HCT116 (cell line): ENCODE measurements at regions not wholly inside any gene's neighbourhood (a gene's known extent, or its start where the extent isn't known, plus 50 kb on each side); places are given as distances from the start of the nearest gene placed in this dataset.

ENCODE experiments used
- ATAC-seq: fragments of 200-7000 bp; cut with Tn5 transposase; 2 replicates; pipeline ENCODE4 v1.9.1; 2020; ENCODE audit warnings: mild to moderate bottlenecking, moderate library complexity
- BruUV-seq: library from RNA; stranded (reverse); fragments of 400-500 nt; replicated peaks from 2 replicates; lab custom pipeline; 2021; lab: Mats Ljungman, UMichigan
- CTCF ChIA-PET: fragments of 300-600 bp; sonication (Branson Sonifier 250); formaldehyde crosslinking; loops from one replicate; lab custom pipeline; 2021; ENCODE audit warnings: antibody characterized with exemption; lab: Charles Lee
- POLR2A ChIA-PET: fragments of 300-600, 350-600 bp; sonication (Branson Sonifier 250); formaldehyde crosslinking; loops from one replicate; lab custom pipeline; 2021; ENCODE audit warnings: antibody characterized with exemption; lab: Charles Lee
- RAD21 ChIA-PET, 2 experiments: fragments of 300-600 bp; sonication (Branson Sonifier 250); formaldehyde crosslinking; loops; one replicate each; lab custom pipeline; 2023; ENCODE audit warnings: low total read pairs in 2 of 2; ENCODE audit not compliant: uncharacterized antibody in 2 of 2, unreplicated experiment in 2 of 2, low non-redundant PET in 1 of 2; lab: Charles Lee
- DNase-seq: peaks from one replicate; pipeline ENCODE4 v3.0.0-alpha.2; 2010; ENCODE audit warnings: low read depth, low spot score
- H2AFZ ChIP-seq: fragments of 200-600 bp; shearing (Covaris generic), sonication (generic); 2 replicates; pipeline ENCODE4 v1.6.1; 2017; ENCODE audit warnings: low read depth, mixed run types, mixed read lengths, antibody characterized with exemption, low read length; ENCODE audit not compliant: poor library complexity, severe bottlenecking
- H3K27ac ChIP-seq: 2 replicates; pipeline ENCODE4 v1.5.1; 2012; ENCODE audit warnings: low read depth, low read length
- H3K27me3 ChIP-seq: fragments of 200-600 bp; sonication (generic); 2 replicates; pipeline ENCODE4 v1.6.1; 2016; ENCODE audit warnings: mixed run types, low read length, mixed read lengths; ENCODE audit not compliant: insufficient read depth
- H3K36me3 ChIP-seq, 2 experiments: fragments of 200-500 bp in 1 of 2; fragments of 200-600 bp in 1 of 2; sonication (Bioruptor generic) in 1 of 2; sonication (generic) in 1 of 2; 2 replicates each; pipeline versions ENCODE4 v1.5.1 to v1.6.1; 2014 to 2016; ENCODE audit warnings: low read length in 2 of 2, inconsistent platforms in 1 of 2, mixed read lengths in 1 of 2, mixed run types in 1 of 2; ENCODE audit not compliant: insufficient read depth in 2 of 2, control insufficient read depth in 1 of 2
- H3K4me1 ChIP-seq, 2 experiments: fragments of 200-600 bp in 1 of 2; sonication (generic) in 1 of 2; 2 replicates each; pipeline versions ENCODE4 v1.5.1 to v1.6.1; 2012 to 2017; ENCODE audit warnings: low read length in 2 of 2, inconsistent platforms in 1 of 2, mild to moderate bottlenecking in 1 of 2, mixed read lengths in 1 of 2, mixed run types in 1 of 2, moderate library complexity in 1 of 2; ENCODE audit not compliant: insufficient read depth in 2 of 2, control insufficient read depth in 1 of 2
- H3K4me2 ChIP-seq: fragments of 200-600 bp; sonication (generic); 2 replicates; pipeline ENCODE4 v1.6.1; 2017; ENCODE audit warnings: mixed run types, low read length, mixed read lengths
- H3K4me3 ChIP-seq, 2 experiments: fragments of 200-600 bp in 1 of 2; sonication (generic) in 1 of 2; replicated peaks in 1 of 2; 2 replicates each; pipeline ENCODE4 v1.5.1; 2011 to 2016; ENCODE audit warnings: low read length in 2 of 2, control low read depth in 1 of 2, low read depth in 1 of 2, mild to moderate bottlenecking in 1 of 2, mixed read lengths in 1 of 2, mixed run types in 1 of 2
- H3K79me2 ChIP-seq: fragments of 200-600 bp; sonication (generic); 2 replicates; pipeline ENCODE4 v1.6.1; 2017; ENCODE audit warnings: mild to moderate bottlenecking, mixed run types, low read length, moderate library complexity, mixed read lengths; ENCODE audit not compliant: insufficient read depth
- H3K9ac ChIP-seq: fragments of 200-600 bp; sonication (generic); 2 replicates; pipeline ENCODE4 v1.6.1; 2016; ENCODE audit warnings: low read length, mixed read lengths
- H3K9me2 ChIP-seq: fragments of 200-600 bp; sonication (generic), shearing (Covaris generic); 2 replicates; pipeline ENCODE4 v1.6.1; 2017; ENCODE audit warnings: mixed run types, mild to moderate bottlenecking, moderate library complexity; ENCODE audit not compliant: insufficient read depth
- H3K9me3 ChIP-seq, 2 experiments: fragments of 200-500 bp in 1 of 2; fragments of 200-600 bp in 1 of 2; sonication (Bioruptor generic) in 1 of 2; sonication (generic) in 1 of 2; 2 replicates each; pipeline ENCODE4 v1.6.1; 2014 to 2017; ENCODE audit warnings: low read length in 2 of 2, mixed read lengths in 2 of 2, inconsistent platforms in 1 of 2, low read depth in 1 of 2, mild to moderate bottlenecking in 1 of 2, mixed run types in 1 of 2, moderate library complexity in 1 of 2; ENCODE audit not compliant: control insufficient read depth in 1 of 2, insufficient read depth in 1 of 2
- H4K20me1 ChIP-seq: fragments of 200-600 bp; sonication (generic), shearing (Covaris generic); 2 replicates; pipeline ENCODE4 v1.6.1; 2017; ENCODE audit warnings: mixed run types, mild to moderate bottlenecking, moderate library complexity; ENCODE audit not compliant: insufficient read depth
- CEBPB ChIP-seq: IDR thresholded peaks from 2 replicates; pipeline ENCODE4 v1.6.1; 2012; ENCODE audit warnings: low read depth
- EGR1 ChIP-seq: IDR thresholded peaks from 2 replicates; pipeline ENCODE4 v1.6.1; 2012; ENCODE audit warnings: low read depth
- EZH2 ChIP-seq: fragments of 200-600 bp; sonication (generic); IDR thresholded peaks from 2 replicates; pipeline ENCODE4 v1.6.1; 2017; ENCODE audit warnings: antibody characterized with exemption, mixed run types
- EZH2phosphoT487 ChIP-seq: fragments of 200-600 bp; IDR thresholded peaks from 2 replicates; pipeline ENCODE4 v1.6.1; 2018; ENCODE audit warnings: antibody characterized with exemption, borderline replicate concordance
- POLR2AphosphoS5 ChIP-seq: IDR thresholded peaks from 2 replicates; pipeline ENCODE4 v1.6.1; 2011; ENCODE audit warnings: mild to moderate bottlenecking, low read depth, low read length, moderate library complexity
- RAD21 ChIP-seq: IDR thresholded peaks from 2 replicates; pipeline ENCODE4 v1.6.1; 2012; ENCODE audit warnings: low read depth, mild to moderate bottlenecking
- REST ChIP-seq: IDR thresholded peaks from 2 replicates; pipeline ENCODE4 v1.6.1; 2012; ENCODE audit warnings: low read depth
- SIN3A ChIP-seq: IDR thresholded peaks from 2 replicates; pipeline ENCODE4 v1.6.1; 2012; ENCODE audit warnings: low read depth
- SP1 ChIP-seq: IDR thresholded peaks from 2 replicates; pipeline ENCODE4 v1.6.1; 2012; ENCODE audit warnings: low read depth
- TCF7L2 ChIP-seq: IDR thresholded peaks from 2 replicates; pipeline ENCODE4 v1.7.0; 2011; ENCODE audit warnings: borderline replicate concordance, inconsistent platforms; ENCODE audit not compliant: insufficient read depth, insufficient read length; ENCODE audit errors: extremely low read depth
- ZNF274 ChIP-seq: fragments of 200-500 bp; sonication (Bioruptor generic); IDR thresholded peaks from 2 replicates; pipeline ENCODE4 v1.6.1; 2014; ENCODE audit warnings: mild to moderate bottlenecking, low read depth, low read length, inconsistent platforms
- intact Hi-C: fragments of 100-400 bp; cut with micrococcal nuclease; formaldehyde crosslinking; loops from 2 replicates; pipeline ENCODE4 v1.10.0; 2022
- TF ChIP-seq, protein P1 (sequence below): IDR thresholded peaks from 2 replicates; pipeline ENCODE4 v1.6.1; 2012

DNA sequence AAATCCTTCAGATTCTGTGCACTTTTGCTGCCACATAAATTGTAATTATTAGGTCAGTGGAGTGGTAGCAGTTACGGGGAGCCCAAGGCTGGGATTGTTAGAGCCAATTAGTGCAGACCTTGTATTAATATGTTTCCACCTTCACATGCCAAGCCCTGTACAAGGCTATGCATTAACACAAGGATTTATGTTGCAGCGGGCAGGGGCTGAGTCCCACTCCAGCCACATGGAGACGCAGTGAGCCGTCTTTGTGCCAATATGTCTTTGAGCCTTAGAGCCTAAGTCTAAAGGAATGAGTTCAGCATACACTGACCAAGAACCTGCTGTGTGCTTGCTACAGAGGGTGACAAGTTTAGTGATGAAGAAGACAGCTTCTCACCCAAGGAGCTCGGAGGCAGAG, 238.2 kb downstream of the TSN start:
- H3K79me2 ChIP-seq, result no peaks in the 10 kb centered on the region
- no peaks in the 10 kb centered on the region for H3K36me3 ChIP-seq
- peaks cover 37% of the 10 kb centered on the region for H3K27me3 ChIP-seq
- ChIA-PET RAD21 (no interaction called here), POLR2A (no interaction called here), CTCF (no interaction called here)
- no peak overlapping the region for H3K4me3 ChIP-seq
- DNase-seq (no peak), ATAC-seq (no peak)
- H3K4me2 ChIP-seq, result no peak overlapping the region
- no peak overlapping the region for H3K27ac ChIP-seq
- H3K9me2 ChIP-seq, result no peaks in the 10 kb centered on the region
- H3K4me1 ChIP-seq, result no peaks in the 10 kb centered on the region
- H3K9me3 ChIP-seq, result no peaks in the 10 kb centered on the region
- H4K20me1 ChIP-seq, result no peaks in the 10 kb centered on the region
- BruUV-seq, result no TSS peak
- no peak overlapping the region for H2AFZ ChIP-seq
- intact Hi-C loops, result no loop called here
- TF ChIP-seq, protein P1, sequence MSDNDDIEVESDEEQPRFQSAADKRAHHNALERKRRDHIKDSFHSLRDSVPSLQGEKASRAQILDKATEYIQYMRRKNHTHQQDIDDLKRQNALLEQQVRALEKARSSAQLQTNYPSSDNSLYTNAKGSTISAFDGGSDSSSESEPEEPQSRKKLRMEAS, result no peak
- TF ChIP-seq POLR2AphosphoS5 (no peak), TCF7L2 (no peak), EZH2 (no peak), EGR1 (no peak), RAD21 (no peak), SIN3A (no peak)
- H3K9ac ChIP-seq, result no peak overlapping the region

- no TSS peak for BruUV-seq
- Histone ChIP-seq H4K20me1 (no peaks in the 10 kb centered on the region), H3K4me3 (no peak overlapping the region), H3K4me1 (no peaks in the 10 kb centered on the region), H3K79me2 (no peaks in the 10 kb centered on the region), H3K4me2 (no peak overlapping the region), H3K36me3 (no peaks in the 10 kb centered on the region), H2AFZ (no peak overlapping the region), H3K27me3 (peaks cover 37% of the 10 kb centered on the region), H3K9me2 (no peaks in the 10 kb centered on the region), H3K9me3 (no peaks in the 10 kb centered on the region), H3K9ac (no peak overlapping the region), H3K27ac (no peak overlapping the region)
- ChIA-PET CTCF (no interaction called here), RAD21 (no interaction called here), POLR2A (no interaction called here)
- no peak for ATAC-seq
- TF ChIP-seq RAD21, result no peak
- no peak for TF ChIP-seq POLR2AphosphoS5
- TF ChIP-seq SP1, result no peak
- no peak for TF ChIP-seq EZH2phosphoT487
- TF ChIP-seq SIN3A, result no peak
- no peak for TF ChIP-seq CEBPB
- TF ChIP-seq ZNF274, result no peak
- no peak for TF ChIP-seq REST
- no peak for DNase-seq
- intact Hi-C loops, result no loop called here
Observed at GRCh38 chr2:121994238-121995206, 239.1 kb downstream of the TSN start.
